ENCODE measurements at regions not wholly inside any gene's neighbourhood (a gene's known extent, or its start where the extent isn't known, plus 50 kb on each side); places are given as distances from the start of the nearest gene placed in this dataset.

DNA sequence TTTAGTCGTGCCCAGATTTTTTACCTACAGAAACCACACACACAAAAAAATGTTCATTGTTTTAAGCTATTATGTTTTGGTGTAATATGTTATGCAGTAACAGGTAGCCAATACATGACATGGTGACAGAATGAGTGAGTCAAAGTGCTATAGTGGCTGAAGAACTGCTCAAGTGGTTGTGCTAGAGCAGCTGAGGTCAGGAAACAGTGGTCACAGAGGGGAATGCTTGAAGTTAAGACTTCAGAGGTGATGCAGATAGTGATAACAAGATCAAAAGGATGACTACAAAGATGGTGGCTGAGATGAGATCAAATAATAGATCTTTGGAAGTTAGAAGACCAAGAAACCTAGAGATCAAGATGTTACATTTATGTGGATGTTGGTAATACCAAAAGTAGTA is 174.3 kb downstream of the KCNE4 start:
- Histone ChIP-seq H2AFZ (ENCODE audit: low read length) (no peak overlapping the region), H3K27ac (ENCODE audit: insufficient read depth, low read length) (no peak overlapping the region), H3K4me2 (ENCODE audit: extremely low read depth, insufficient read depth, low read length) (no peak overlapping the region), H3K36me3 (ENCODE audit: control insufficient read depth, insufficient read depth, low read length) (no peaks in the 10 kb centered on the region), H3K9me3 (ENCODE audit: control insufficient read depth, insufficient read depth, low read depth, low read length) (no peaks in the 10 kb centered on the region), H3K4me1 (ENCODE audit: control insufficient read depth, extremely low read depth, insufficient read depth, low read length) (no peaks in the 10 kb centered on the region), H4K20me1 (ENCODE audit: control insufficient read depth, extremely low read depth, insufficient read depth, low read length) (no peaks in the 10 kb centered on the region), H3K4me3 (replicated peaks in 1 of 4; ENCODE audit: control extremely low read depth in 1 of 4, insufficient read depth in 1 of 4, low read depth in 3 of 4, low read length in 4 of 4) (no peak overlapping the region), H3K27me3 (ENCODE audit: control insufficient read depth, insufficient read depth, low read length) (no peaks in the 10 kb centered on the region), H3K9ac (ENCODE audit: insufficient read depth, low read length) (no peak overlapping the region), H3K79me2 (ENCODE audit: control insufficient read depth, insufficient read depth, low read length) (no peaks in the 10 kb centered on the region)
- DNase-seq (ENCODE audit: low read depth in 2 of 2) = no peak
- TF ChIP-seq, protein P1, sequence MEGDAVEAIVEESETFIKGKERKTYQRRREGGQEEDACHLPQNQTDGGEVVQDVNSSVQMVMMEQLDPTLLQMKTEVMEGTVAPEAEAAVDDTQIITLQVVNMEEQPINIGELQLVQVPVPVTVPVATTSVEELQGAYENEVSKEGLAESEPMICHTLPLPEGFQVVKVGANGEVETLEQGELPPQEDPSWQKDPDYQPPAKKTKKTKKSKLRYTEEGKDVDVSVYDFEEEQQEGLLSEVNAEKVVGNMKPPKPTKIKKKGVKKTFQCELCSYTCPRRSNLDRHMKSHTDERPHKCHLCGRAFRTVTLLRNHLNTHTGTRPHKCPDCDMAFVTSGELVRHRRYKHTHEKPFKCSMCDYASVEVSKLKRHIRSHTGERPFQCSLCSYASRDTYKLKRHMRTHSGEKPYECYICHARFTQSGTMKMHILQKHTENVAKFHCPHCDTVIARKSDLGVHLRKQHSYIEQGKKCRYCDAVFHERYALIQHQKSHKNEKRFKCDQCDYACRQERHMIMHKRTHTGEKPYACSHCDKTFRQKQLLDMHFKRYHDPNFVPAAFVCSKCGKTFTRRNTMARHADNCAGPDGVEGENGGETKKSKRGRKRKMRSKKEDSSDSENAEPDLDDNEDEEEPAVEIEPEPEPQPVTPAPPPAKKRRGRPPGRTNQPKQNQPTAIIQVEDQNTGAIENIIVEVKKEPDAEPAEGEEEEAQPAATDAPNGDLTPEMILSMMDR (conservative IDR thresholded peaks at IDR 0.05 in 1 of 2, IDR thresholded peaks at IDR 0.05 in 1 of 2; ENCODE audit: low read depth in 1 of 2, low read length in 2 of 2) = no peak
- no peak for TF ChIP-seq EZH2 (IDR thresholded peaks at IDR 0.05; ENCODE audit: low read length, missing control alignments)

DNA sequence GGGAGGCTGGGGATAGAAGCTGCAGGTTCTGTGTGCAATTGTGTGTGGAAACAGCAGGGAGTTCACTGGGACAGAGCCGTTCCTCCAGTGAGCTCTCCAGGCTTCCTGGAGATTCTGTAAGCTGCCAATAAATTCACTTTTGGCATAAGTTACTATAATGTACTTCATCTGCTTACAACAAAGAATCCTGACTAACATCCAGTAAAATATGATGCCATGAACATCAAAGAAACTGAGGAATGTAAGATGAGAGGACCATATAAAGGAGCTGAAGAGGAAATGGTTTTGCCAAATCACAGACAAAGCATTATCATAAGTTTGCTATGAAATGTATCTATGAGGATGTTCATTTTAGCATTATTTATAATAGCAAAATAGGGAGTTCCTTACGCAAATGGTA is 175.3 kb downstream of the KCNE4 start:
- Histone ChIP-seq H3K4me2 (ENCODE audit: extremely low read depth, insufficient read depth, low read length) (no peak overlapping the region), H3K4me1 (ENCODE audit: control insufficient read depth, extremely low read depth, insufficient read depth, low read length) (no peaks in the 10 kb centered on the region), H2AFZ (ENCODE audit: low read length) (no peak overlapping the region), H3K4me3 (replicated peaks in 1 of 4; ENCODE audit: control extremely low read depth in 1 of 4, insufficient read depth in 1 of 4, low read depth in 3 of 4, low read length in 4 of 4) (no peak overlapping the region), H4K20me1 (ENCODE audit: control insufficient read depth, extremely low read depth, insufficient read depth, low read length) (no peaks in the 10 kb centered on the region), H3K27me3 (ENCODE audit: control insufficient read depth, insufficient read depth, low read length) (no peaks in the 10 kb centered on the region), H3K27ac (ENCODE audit: insufficient read depth, low read length) (no peak overlapping the region), H3K9ac (ENCODE audit: insufficient read depth, low read length) (no peak overlapping the region), H3K36me3 (ENCODE audit: control insufficient read depth, insufficient read depth, low read length) (no peaks in the 10 kb centered on the region), H3K9me3 (ENCODE audit: control insufficient read depth, insufficient read depth, low read depth, low read length) (no peaks in the 10 kb centered on the region), H3K79me2 (ENCODE audit: control insufficient read depth, insufficient read depth, low read length) (no peaks in the 10 kb centered on the region)
- no peak for TF ChIP-seq EZH2 (IDR thresholded peaks at IDR 0.05; ENCODE audit: low read length, missing control alignments)
- TF ChIP-seq, protein P1 (conservative IDR thresholded peaks at IDR 0.05 in 1 of 2, IDR thresholded peaks at IDR 0.05 in 1 of 2; ENCODE audit: low read depth in 1 of 2, low read length in 2 of 2) = no peak
- DNase-seq (ENCODE audit: low read depth in 2 of 2) = peak in 1 of 2 donors; percentile 18

DNA sequence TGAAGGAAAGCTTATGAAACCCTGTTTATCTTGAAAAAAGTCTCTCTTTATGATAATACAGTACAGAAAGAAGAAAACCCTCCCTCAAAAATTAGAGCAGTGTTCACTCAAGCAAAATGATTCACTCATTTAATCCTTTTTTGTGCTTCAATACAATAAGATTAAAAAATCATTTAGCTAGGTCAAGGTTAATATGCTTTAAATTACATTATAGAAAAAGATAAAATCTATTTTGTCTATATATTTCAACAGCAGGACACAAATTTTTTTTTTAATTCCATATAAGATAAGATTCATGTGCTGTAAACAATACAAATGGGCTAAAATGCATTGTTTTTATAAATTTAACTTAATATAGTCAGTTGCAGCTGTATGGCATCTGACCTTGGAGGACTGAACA is 176.9 kb downstream of the KCNE4 start:
- no peaks in the 10 kb centered on the region for H3K9me3 ChIP-seq (ENCODE audit: control insufficient read depth, insufficient read depth, low read depth, low read length)
- H3K79me2 ChIP-seq (ENCODE audit: control insufficient read depth, insufficient read depth, low read length) = no peaks in the 10 kb centered on the region
- H4K20me1 ChIP-seq (ENCODE audit: control insufficient read depth, extremely low read depth, insufficient read depth, low read length) = no peaks in the 10 kb centered on the region
- TF ChIP-seq EZH2 (IDR thresholded peaks at IDR 0.05; ENCODE audit: low read length, missing control alignments) = no peak
- TF ChIP-seq, protein P1 (conservative IDR thresholded peaks at IDR 0.05 in 1 of 2, IDR thresholded peaks at IDR 0.05 in 1 of 2; ENCODE audit: low read depth in 1 of 2, low read length in 2 of 2) = no peak
- no peak overlapping the region for H3K4me3 ChIP-seq (replicated peaks in 1 of 4; ENCODE audit: control extremely low read depth in 1 of 4, insufficient read depth in 1 of 4, low read depth in 3 of 4, low read length in 4 of 4)
- H2AFZ ChIP-seq (ENCODE audit: low read length) = no peak overlapping the region
- H3K27ac ChIP-seq (ENCODE audit: insufficient read depth, low read length) = no peak overlapping the region
- no peak overlapping the region for H3K4me2 ChIP-seq (ENCODE audit: extremely low read depth, insufficient read depth, low read length)
- no peaks in the 10 kb centered on the region for H3K4me1 ChIP-seq (ENCODE audit: control insufficient read depth, extremely low read depth, insufficient read depth, low read length)
- no peak overlapping the region for H3K9ac ChIP-seq (ENCODE audit: insufficient read depth, low read length)
- no peaks in the 10 kb centered on the region for H3K36me3 ChIP-seq (ENCODE audit: control insufficient read depth, insufficient read depth, low read length)
- DNase-seq (ENCODE audit: low read depth in 2 of 2) = no peak
- H3K27me3 ChIP-seq (ENCODE audit: control insufficient read depth, insufficient read depth, low read length) = no peaks in the 10 kb centered on the region

Data from fibroblast of lung (primary cell).